ENCODE measurements at regions not wholly inside any gene's neighbourhood (a gene's known extent, or its start where the extent isn't known, plus 50 kb on each side); places are given as distances from the start of the nearest gene placed in this dataset.

DNA sequence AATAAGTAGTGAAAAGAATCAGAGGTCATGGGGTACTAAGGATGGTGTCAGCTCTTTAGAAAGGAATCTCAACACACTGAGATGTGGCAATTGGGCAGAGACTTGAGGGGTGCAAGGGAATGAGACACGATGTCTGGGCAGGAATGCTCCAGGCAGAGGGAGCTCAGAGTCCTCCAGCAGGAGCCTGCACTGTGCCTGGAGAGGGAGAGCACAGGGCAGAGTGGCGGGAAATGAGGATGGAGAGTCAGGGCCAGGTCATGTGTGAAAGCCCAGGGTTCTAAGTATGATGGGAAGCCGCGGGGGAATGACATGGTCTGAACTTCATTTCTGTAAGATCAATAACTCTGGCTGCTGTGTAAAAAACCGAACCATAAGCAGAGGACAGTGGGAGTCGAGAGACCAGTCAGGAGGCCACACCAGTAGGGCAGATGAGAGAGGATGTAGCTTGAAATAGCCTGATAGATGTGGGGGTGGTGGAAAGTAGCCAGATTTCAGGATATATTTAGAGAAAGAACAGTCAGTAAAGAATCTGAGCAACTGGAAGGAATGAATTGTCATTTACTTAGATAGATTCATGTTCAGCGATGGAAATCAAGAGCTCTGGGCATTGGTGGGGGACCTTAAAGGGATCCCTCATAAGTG lies 133.4 kb upstream of the DTNBP1 start:
- no peaks in the 10 kb centered on the region for H3K36me3 ChIP-seq (ENCODE audit: low read depth, low read length)

DNA sequence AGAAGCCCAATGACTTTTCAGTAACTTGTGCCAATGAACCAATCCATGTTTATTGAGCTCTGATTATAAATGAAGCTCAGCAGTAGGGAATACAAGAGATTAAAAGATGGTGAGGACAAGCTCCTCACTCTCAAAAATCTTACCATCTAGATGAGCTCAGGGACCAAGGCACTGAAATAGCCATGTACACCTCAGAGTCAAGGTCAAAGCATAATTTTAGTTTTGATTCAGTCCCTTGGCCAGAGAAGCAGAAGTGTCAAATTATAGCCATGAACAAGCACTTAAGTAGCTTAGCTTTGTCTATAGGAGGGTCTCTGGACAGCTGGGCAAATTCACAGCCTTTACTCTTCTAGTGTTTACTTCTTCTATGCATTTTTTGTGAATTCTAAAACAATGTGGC lies 131.0 kb upstream of the DTNBP1 start:
- intact Hi-C loops (cut with micrococcal nuclease), result no loop called here
- Histone ChIP-seq H3K4me3 (ENCODE audit: low read length) (no peak overlapping the region), H2AFZ (ENCODE audit: low read length) (no peak overlapping the region), H3K4me2 (ENCODE audit: low read length) (no peak overlapping the region), H3K9me2 (replicated peaks; ENCODE audit: low read length) (no peaks in the 10 kb centered on the region), H3K9ac (ENCODE audit: low read length) (no peak overlapping the region), H3K9me3 (ENCODE audit: low read length) (no peaks in the 10 kb centered on the region), H3K36me3 (ENCODE audit: low read depth, low read length) (no peaks in the 10 kb centered on the region), H3K79me2 (ENCODE audit: low read length) (no peaks in the 10 kb centered on the region), H3K27me3 (ENCODE audit: low read length) (no peaks in the 10 kb centered on the region), H3K27ac (ENCODE audit: low read length) (no peak overlapping the region), H3K4me1 (ENCODE audit: insufficient read depth, low read length) (peaks cover 7% of the 10 kb centered on the region), H3F3A (ENCODE audit: low read length, unreplicated experiment) (no peaks in the 10 kb centered on the region), H4K20me1 (ENCODE audit: low read length) (no peaks in the 10 kb centered on the region)
- BruUV-seq (replicated peaks), result no TSS peak
- DNase-seq, result no peak
- POLR2A ChIA-PET (ENCODE audit: unreplicated experiment), result no interaction called here
- CTCF ChIA-PET, result no interaction called here
- no peak for ATAC-seq
- TF ChIP-seq, protein P1, sequence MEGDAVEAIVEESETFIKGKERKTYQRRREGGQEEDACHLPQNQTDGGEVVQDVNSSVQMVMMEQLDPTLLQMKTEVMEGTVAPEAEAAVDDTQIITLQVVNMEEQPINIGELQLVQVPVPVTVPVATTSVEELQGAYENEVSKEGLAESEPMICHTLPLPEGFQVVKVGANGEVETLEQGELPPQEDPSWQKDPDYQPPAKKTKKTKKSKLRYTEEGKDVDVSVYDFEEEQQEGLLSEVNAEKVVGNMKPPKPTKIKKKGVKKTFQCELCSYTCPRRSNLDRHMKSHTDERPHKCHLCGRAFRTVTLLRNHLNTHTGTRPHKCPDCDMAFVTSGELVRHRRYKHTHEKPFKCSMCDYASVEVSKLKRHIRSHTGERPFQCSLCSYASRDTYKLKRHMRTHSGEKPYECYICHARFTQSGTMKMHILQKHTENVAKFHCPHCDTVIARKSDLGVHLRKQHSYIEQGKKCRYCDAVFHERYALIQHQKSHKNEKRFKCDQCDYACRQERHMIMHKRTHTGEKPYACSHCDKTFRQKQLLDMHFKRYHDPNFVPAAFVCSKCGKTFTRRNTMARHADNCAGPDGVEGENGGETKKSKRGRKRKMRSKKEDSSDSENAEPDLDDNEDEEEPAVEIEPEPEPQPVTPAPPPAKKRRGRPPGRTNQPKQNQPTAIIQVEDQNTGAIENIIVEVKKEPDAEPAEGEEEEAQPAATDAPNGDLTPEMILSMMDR (conservative IDR thresholded peaks at IDR 0.05; ENCODE audit: low read depth, low read length), result no peak
- TF ChIP-seq EZH2phosphoT487 (IDR thresholded peaks at IDR 0.05; ENCODE audit: borderline replicate concordance, low read length) (no peak), EZH2 (IDR thresholded peaks at IDR 0.05; ENCODE audit: low read length, unreplicated experiment) (no peak)

More for the DNA sequence above, 133.4 kb upstream of the DTNBP1 start:
- TF ChIP-seq EZH2phosphoT487 (IDR thresholded peaks at IDR 0.05; ENCODE audit: borderline replicate concordance, low read length), result no peak
- no peak for TF ChIP-seq EZH2 (IDR thresholded peaks at IDR 0.05; ENCODE audit: low read length, unreplicated experiment)
- TF ChIP-seq, protein P1 (conservative IDR thresholded peaks at IDR 0.05; ENCODE audit: low read depth, low read length), result no peak
- BruUV-seq (replicated peaks), result no TSS peak
- Histone ChIP-seq H4K20me1 (ENCODE audit: low read length) (no peaks in the 10 kb centered on the region), H3K27ac (ENCODE audit: low read length) (no peak overlapping the region), H3K4me2 (ENCODE audit: low read length) (no peak overlapping the region), H3K4me1 (ENCODE audit: insufficient read depth, low read length) (peaks cover 7% of the 10 kb centered on the region), H3K9me2 (replicated peaks; ENCODE audit: low read length) (no peaks in the 10 kb centered on the region), H3F3A (ENCODE audit: low read length, unreplicated experiment) (no peaks in the 10 kb centered on the region), H3K9me3 (ENCODE audit: low read length) (no peaks in the 10 kb centered on the region), H3K4me3 (ENCODE audit: low read length) (no peak overlapping the region), H3K27me3 (ENCODE audit: low read length) (no peaks in the 10 kb centered on the region), H2AFZ (ENCODE audit: low read length) (no peak overlapping the region), H3K9ac (ENCODE audit: low read length) (no peak overlapping the region), H3K79me2 (ENCODE audit: low read length) (no peaks in the 10 kb centered on the region)
- ChIA-PET CTCF (no interaction called here), POLR2A (ENCODE audit: unreplicated experiment) (no interaction called here)
- ATAC-seq (no peak), DNase-seq (no peak)
- intact Hi-C loops (cut with micrococcal nuclease), result no loop called here

DNA sequence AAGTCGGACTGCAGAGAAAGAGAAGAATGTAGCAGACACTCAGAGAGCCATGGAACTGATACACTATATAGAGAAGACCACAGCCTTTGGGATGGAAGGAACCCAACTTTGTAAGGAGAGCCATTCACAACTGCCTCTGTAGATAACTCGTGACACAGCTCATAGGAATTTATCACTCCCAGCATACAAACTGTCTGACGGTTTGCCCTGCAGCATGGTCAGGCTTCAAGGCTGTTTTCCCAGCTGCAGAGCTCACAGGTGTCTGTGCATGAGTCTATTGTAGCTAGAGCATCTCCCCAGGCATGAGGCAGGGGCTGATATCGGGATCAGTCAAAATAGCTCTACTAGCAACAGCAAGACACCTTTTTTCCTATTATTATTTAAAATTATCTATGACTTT lies 130.5 kb upstream of the DTNBP1 start:
- Histone ChIP-seq H3K27me3 (ENCODE audit: low read length) (no peaks in the 10 kb centered on the region), H3K9me3 (ENCODE audit: low read length) (no peaks in the 10 kb centered on the region), H3K27ac (ENCODE audit: low read length) (no peak overlapping the region), H3K4me1 (ENCODE audit: insufficient read depth, low read length) (peaks cover 7% of the 10 kb centered on the region), H3K9ac (ENCODE audit: low read length) (no peak overlapping the region), H3K79me2 (ENCODE audit: low read length) (no peaks in the 10 kb centered on the region), H3K4me2 (ENCODE audit: low read length) (peak overlapping the region; percentile 28; the same call in 1 of the 2 replicates), H4K20me1 (ENCODE audit: low read length) (no peaks in the 10 kb centered on the region), H3F3A (ENCODE audit: low read length, unreplicated experiment) (no peaks in the 10 kb centered on the region), H2AFZ (ENCODE audit: low read length) (no peak overlapping the region), H3K4me3 (ENCODE audit: low read length) (no peak overlapping the region), H3K9me2 (replicated peaks; ENCODE audit: low read length) (no peaks in the 10 kb centered on the region), H3K36me3 (ENCODE audit: low read depth, low read length) (no peaks in the 10 kb centered on the region)
- ChIA-PET POLR2A (ENCODE audit: unreplicated experiment) (no interaction called here), CTCF (no interaction called here)
- intact Hi-C loops (cut with micrococcal nuclease), result no loop called here
- no TSS peak for BruUV-seq (replicated peaks)
- TF ChIP-seq EZH2phosphoT487 (IDR thresholded peaks at IDR 0.05; ENCODE audit: borderline replicate concordance, low read length) (no peak), EZH2 (IDR thresholded peaks at IDR 0.05; ENCODE audit: low read length, unreplicated experiment) (no peak)
- TF ChIP-seq, protein P1 (conservative IDR thresholded peaks at IDR 0.05; ENCODE audit: low read depth, low read length), result no peak
- ATAC-seq (peak; percentile 71), DNase-seq (peak; percentile 84)
